PC-9 (cell line): ENCODE measurements at regions not wholly inside any gene's neighbourhood (a gene's known extent, or its start where the extent isn't known, plus 50 kb on each side); places are given as distances from the start of the nearest gene placed in this dataset.

Experiments used
- BruUV-seq: library from RNA; stranded (reverse); fragments of 400-500 nt; replicated peaks from 2 replicates; lab custom pipeline; 2021; lab: Mats Ljungman, UMichigan
- CTCF ChIA-PET: fragments of 300-600 bp; sonication (Branson Sonifier 250); formaldehyde crosslinking; loops from one replicate; lab custom pipeline; 2022; ENCODE audit warnings: antibody characterized with exemption; lab: Charles Lee
- POLR2A ChIA-PET: fragments of 300-600 bp; sonication (Branson Sonifier 250); formaldehyde crosslinking; loops from one replicate; lab custom pipeline; 2022; ENCODE audit warnings: antibody characterized with exemption; ENCODE audit not compliant: unreplicated experiment; lab: Charles Lee
- DNase-seq, 2 experiments: peaks; one replicate each; pipeline versions ENCODE4 v3.0.0 to v3.0.0-alpha.2; 2015 to 2022; ENCODE audit warnings: mixed read lengths in 1 of 2
- H2AFZ ChIP-seq: fragments of 200-600 bp; sonication (generic); 2 replicates; pipeline ENCODE4 v1.8.1; 2017; ENCODE audit warnings: antibody characterized with exemption
- H3F3A ChIP-seq: fragments of 200-600 bp; sonication (generic); 2 replicates; pipeline ENCODE4 v1.8.1; 2017; ENCODE audit warnings: antibody characterized with exemption, mild to moderate bottlenecking, low read depth; ENCODE audit not compliant: insufficient read depth
- H3K27ac ChIP-seq: fragments of 200-600 bp; sonication (generic); 2 replicates; pipeline ENCODE4 v1.6.1; 2016; ENCODE audit warnings: mixed run types
- H3K27me3 ChIP-seq: fragments of 200-600 bp; sonication (generic); 2 replicates; pipeline ENCODE4 v1.6.1; 2016; ENCODE audit warnings: low read depth, mixed run types; ENCODE audit not compliant: insufficient read depth
- H3K36me3 ChIP-seq: fragments of 200-600 bp; sonication (generic); 2 replicates; pipeline ENCODE4 v1.6.1; 2016; ENCODE audit warnings: low read depth, mixed run types
- H3K4me1 ChIP-seq: fragments of 200-600 bp; sonication (generic); replicated peaks from 2 replicates; pipeline ENCODE4 v1.6.1; 2016; ENCODE audit warnings: mixed run types; ENCODE audit not compliant: insufficient read depth
- H3K4me2 ChIP-seq: fragments of 200-600 bp; sonication (generic); 2 replicates; pipeline ENCODE4 v1.6.1; 2017; ENCODE audit warnings: mixed run types
- H3K4me3 ChIP-seq: fragments of 200-600 bp; sonication (generic); 2 replicates; pipeline ENCODE4 v1.6.1; 2016; ENCODE audit warnings: mixed run types
- H3K79me2 ChIP-seq: fragments of 200-600 bp; sonication (generic); 2 replicates; pipeline ENCODE4 v1.6.1; 2017; ENCODE audit warnings: low read depth, mixed run types
- H3K9me2 ChIP-seq: fragments of 200-600 bp; sonication (generic); 2 replicates; pipeline ENCODE4 v1.8.1; 2017; ENCODE audit warnings: mild to moderate bottlenecking; ENCODE audit not compliant: insufficient read depth
- H3K9me3 ChIP-seq: fragments of 200-600 bp; sonication (generic); 2 replicates; pipeline ENCODE4 v1.8.1; 2016; ENCODE audit warnings: low read depth; ENCODE audit not compliant: insufficient read depth
- H4K20me1 ChIP-seq: fragments of 200-600 bp; sonication (generic); 2 replicates; pipeline ENCODE4 v1.8.1; 2017; ENCODE audit not compliant: insufficient read depth
- CTCF ChIP-seq: fragments of 200-600 bp; sonication (generic); conservative IDR thresholded peaks from 2 replicates; pipeline ENCODE4 v1.6.1; 2017; ENCODE audit warnings: mixed run types, antibody characterized with exemption, mild to moderate bottlenecking, moderate library complexity
- EZH2 ChIP-seq: fragments of 200-600 bp; sonication (generic); IDR thresholded peaks from 2 replicates; pipeline ENCODE4 v1.8.0; 2017; ENCODE audit warnings: antibody characterized with exemption, low read depth
- intact Hi-C: fragments of 100-400 bp; cut with micrococcal nuclease; formaldehyde crosslinking; loops from one replicate; pipeline ENCODE4 v1.10.0; 2022; ENCODE audit not compliant: unreplicated experiment

GRCh38 chr4:175875993-175876771, 64.1 kb upstream of the GPM6A start:
- ChIA-PET POLR2A (no interaction called here), CTCF (no interaction called here)
- Histone ChIP-seq H3K79me2 (no peaks in the 10 kb centered on the region), H3K27ac (no peak overlapping the region), H3K36me3 (no peaks in the 10 kb centered on the region), H3K27me3 (no peaks in the 10 kb centered on the region), H3K4me2 (no peak overlapping the region), H3K9me3 (no peaks in the 10 kb centered on the region), H3K9me2 (no peaks in the 10 kb centered on the region), H4K20me1 (no peaks in the 10 kb centered on the region), H3K4me1 (no peaks in the 10 kb centered on the region), H3K4me3 (no peak overlapping the region), H2AFZ (no peak overlapping the region), H3F3A (no peaks in the 10 kb centered on the region)
- DNase-seq, result no peak
- no peak for TF ChIP-seq CTCF
- no peak for TF ChIP-seq EZH2
- intact Hi-C loops, result no loop called here
- BruUV-seq, result no TSS peak

- BruUV-seq, result no TSS peak
Measured at GRCh38 chr4:175882891-175883290, 70.8 kb upstream of the GPM6A start.

DNA sequence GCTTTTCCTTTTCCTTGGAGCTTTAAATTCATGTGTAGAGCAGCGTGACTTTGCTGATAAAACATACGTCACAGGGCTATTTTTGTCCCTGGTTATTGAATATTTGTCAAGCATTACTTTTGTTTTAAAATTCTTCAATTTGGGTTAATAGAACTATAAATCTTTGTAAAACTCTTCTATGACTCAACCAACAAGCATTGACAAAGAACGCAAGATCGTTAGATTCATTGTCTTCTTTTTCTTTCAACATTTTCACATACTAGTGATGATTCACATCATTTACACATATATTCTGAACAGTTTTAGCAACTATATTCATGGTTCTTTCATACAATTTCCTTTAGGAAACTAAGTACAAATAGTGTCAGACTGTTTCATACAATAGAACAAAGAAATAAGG, 72.0 kb upstream of the GPM6A start:
- POLR2A ChIA-PET, result no interaction called here
- no peak for DNase-seq
- no peaks in the 10 kb centered on the region for H3K79me2 ChIP-seq
- H3K27me3 ChIP-seq, result no peaks in the 10 kb centered on the region
- H3K4me3 ChIP-seq, result no peak overlapping the region
- H3K36me3 ChIP-seq, result no peaks in the 10 kb centered on the region
- no peaks in the 10 kb centered on the region for H3F3A ChIP-seq
- no TSS peak for BruUV-seq
- no peak overlapping the region for H3K4me2 ChIP-seq
- no peaks in the 10 kb centered on the region for H3K9me3 ChIP-seq
- H3K4me1 ChIP-seq, result no peaks in the 10 kb centered on the region
- H4K20me1 ChIP-seq, result no peaks in the 10 kb centered on the region
- H3K9me2 ChIP-seq, result no peaks in the 10 kb centered on the region
- H3K27ac ChIP-seq, result no peak overlapping the region
- intact Hi-C loops, result no loop called here
- CTCF ChIA-PET, result no interaction called here
- H2AFZ ChIP-seq, result no peak overlapping the region
- TF ChIP-seq EZH2, result no peak

More at GRCh38 chr4:175882891-175883290, 70.8 kb upstream of the GPM6A start:
- no peak overlapping the region for H2AFZ ChIP-seq
- no peaks in the 10 kb centered on the region for H4K20me1 ChIP-seq
- no peak overlapping the region for H3K4me3 ChIP-seq
- H3K27me3 ChIP-seq, result no peaks in the 10 kb centered on the region
- H3F3A ChIP-seq, result no peaks in the 10 kb centered on the region
- TF ChIP-seq CTCF, result no peak
- H3K9me2 ChIP-seq, result no peaks in the 10 kb centered on the region
- no peaks in the 10 kb centered on the region for H3K79me2 ChIP-seq
- H3K4me2 ChIP-seq, result no peak overlapping the region
- no peaks in the 10 kb centered on the region for H3K9me3 ChIP-seq
- intact Hi-C loops, result no loop called here
- H3K36me3 ChIP-seq, result no peaks in the 10 kb centered on the region
- CTCF ChIA-PET, result no interaction called here
- H3K4me1 ChIP-seq, result no peaks in the 10 kb centered on the region
- H3K27ac ChIP-seq, result no peak overlapping the region
- DNase-seq, result no peak
- POLR2A ChIA-PET, result no interaction called here

- DNase-seq, result no peak
- no peaks in the 10 kb centered on the region for H3K27me3 ChIP-seq
- no peak overlapping the region for H3K4me3 ChIP-seq
- no TSS peak for BruUV-seq
- POLR2A ChIA-PET, result no interaction called here
- H2AFZ ChIP-seq, result no peak overlapping the region
- no peaks in the 10 kb centered on the region for H3K9me2 ChIP-seq
- H3K4me2 ChIP-seq, result no peak overlapping the region
- no peak overlapping the region for H3K27ac ChIP-seq
- H3K4me1 ChIP-seq, result no peaks in the 10 kb centered on the region
- no peaks in the 10 kb centered on the region for H3K36me3 ChIP-seq
- no peaks in the 10 kb centered on the region for H4K20me1 ChIP-seq
- H3K9me3 ChIP-seq, result no peaks in the 10 kb centered on the region
- intact Hi-C loops, result no loop called here
- no peak for TF ChIP-seq CTCF
- no peaks in the 10 kb centered on the region for H3K79me2 ChIP-seq
- H3F3A ChIP-seq, result no peaks in the 10 kb centered on the region
- CTCF ChIA-PET, result interaction anchor here (0.6 kb wide), 1 partner anchor 207 kb away, joined by 3 read pairs; no protein-coding TSS in a partner anchor
Measured at GRCh38 chr4:175891231-175891630, 79.2 kb upstream of the GPM6A start.
